Hypothalamus (tissue), 51 donors: ENCODE measurements at regions not wholly inside any gene's neighbourhood (a gene's known extent, or its start where the extent isn't known, plus 50 kb on each side); places are given as distances from the start of the nearest gene placed in this dataset.

ENCODE experiments used
- DNase-seq, 51 donors: peaks; one replicate each; lab custom pipeline; 2025; lab: John Stamatoyannopoulos, UW

- DNase-seq, result no peak
Measured at GRCh38 chr5:5061836-5062235, 78.3 kb upstream of the ADAMTS16 start.

- DNase-seq, result no peak
Measured at GRCh38 chr5:5062525-5063302, 77.4 kb upstream of the ADAMTS16 start.

- DNase-seq, result no peak
Measured at GRCh38 chr5:5063533-5063953, 76.6 kb upstream of the ADAMTS16 start.

GRCh38 chr5:5065472-5065871, 74.7 kb upstream of the ADAMTS16 start:
- no peak for DNase-seq

GRCh38 chr5:5066276-5067186, 73.6 kb upstream of the ADAMTS16 start:
- DNase-seq, result no peak

GRCh38 chr5:5069851-5070250, 70.3 kb upstream of the ADAMTS16 start:
- no peak for DNase-seq

GRCh38 chr5:5071554-5071953, 68.6 kb upstream of the ADAMTS16 start:
- no peak for DNase-seq

- DNase-seq, result no peak
Measured at GRCh38 chr5:5077236-5077635, 62.9 kb upstream of the ADAMTS16 start.

GRCh38 chr5:5078009-5078897, 61.9 kb upstream of the ADAMTS16 start:
- no peak for DNase-seq

GRCh38 chr5:5079876-5080275, 60.3 kb upstream of the ADAMTS16 start:
- DNase-seq, result no peak

- DNase-seq, result no peak
Measured at GRCh38 chr5:5080790-5081189, 59.3 kb upstream of the ADAMTS16 start.

GRCh38 chr5:5085381-5085780, 54.7 kb upstream of the ADAMTS16 start:
- no peak for DNase-seq

- no peak for DNase-seq
Measured at GRCh38 chr5:5089895-5090649, 50.1 kb upstream of the ADAMTS16 start.
